ENCODE measurements at regions not wholly inside any gene's neighbourhood (a gene's known extent, or its start where the extent isn't known, plus 50 kb on each side); places are given as distances from the start of the nearest gene placed in this dataset.

DNA sequence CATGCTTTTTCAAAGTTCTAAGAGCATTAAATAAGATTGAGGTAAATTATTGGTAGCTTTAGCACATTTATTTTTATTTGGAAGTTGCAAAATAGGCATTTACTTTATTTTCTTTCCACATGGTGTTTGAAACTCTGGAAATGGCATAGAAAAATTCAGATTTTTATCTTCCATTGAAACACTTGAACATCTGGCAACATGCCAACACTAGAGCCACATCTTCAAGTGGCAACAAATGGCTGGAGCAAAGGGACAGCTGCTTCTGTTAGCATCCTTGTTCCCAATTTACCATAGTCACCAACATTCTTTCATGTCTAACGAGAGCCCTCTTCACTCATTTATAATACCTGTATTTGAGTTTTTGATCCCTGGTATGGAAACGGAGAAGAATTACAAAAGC is 539.9 kb downstream of the ZNF608 start:
- ChIA-PET POLR2A (no interaction called here), CTCF (no interaction called here)
- TF ChIP-seq, protein P1, sequence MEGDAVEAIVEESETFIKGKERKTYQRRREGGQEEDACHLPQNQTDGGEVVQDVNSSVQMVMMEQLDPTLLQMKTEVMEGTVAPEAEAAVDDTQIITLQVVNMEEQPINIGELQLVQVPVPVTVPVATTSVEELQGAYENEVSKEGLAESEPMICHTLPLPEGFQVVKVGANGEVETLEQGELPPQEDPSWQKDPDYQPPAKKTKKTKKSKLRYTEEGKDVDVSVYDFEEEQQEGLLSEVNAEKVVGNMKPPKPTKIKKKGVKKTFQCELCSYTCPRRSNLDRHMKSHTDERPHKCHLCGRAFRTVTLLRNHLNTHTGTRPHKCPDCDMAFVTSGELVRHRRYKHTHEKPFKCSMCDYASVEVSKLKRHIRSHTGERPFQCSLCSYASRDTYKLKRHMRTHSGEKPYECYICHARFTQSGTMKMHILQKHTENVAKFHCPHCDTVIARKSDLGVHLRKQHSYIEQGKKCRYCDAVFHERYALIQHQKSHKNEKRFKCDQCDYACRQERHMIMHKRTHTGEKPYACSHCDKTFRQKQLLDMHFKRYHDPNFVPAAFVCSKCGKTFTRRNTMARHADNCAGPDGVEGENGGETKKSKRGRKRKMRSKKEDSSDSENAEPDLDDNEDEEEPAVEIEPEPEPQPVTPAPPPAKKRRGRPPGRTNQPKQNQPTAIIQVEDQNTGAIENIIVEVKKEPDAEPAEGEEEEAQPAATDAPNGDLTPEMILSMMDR (IDR thresholded peaks at IDR 0.05; ENCODE audit: control extremely low read depth, extremely low read depth, low read depth, missing control alignments), result no peak
- DNase-seq (ENCODE audit: extremely low spot score), result no peak

DNA sequence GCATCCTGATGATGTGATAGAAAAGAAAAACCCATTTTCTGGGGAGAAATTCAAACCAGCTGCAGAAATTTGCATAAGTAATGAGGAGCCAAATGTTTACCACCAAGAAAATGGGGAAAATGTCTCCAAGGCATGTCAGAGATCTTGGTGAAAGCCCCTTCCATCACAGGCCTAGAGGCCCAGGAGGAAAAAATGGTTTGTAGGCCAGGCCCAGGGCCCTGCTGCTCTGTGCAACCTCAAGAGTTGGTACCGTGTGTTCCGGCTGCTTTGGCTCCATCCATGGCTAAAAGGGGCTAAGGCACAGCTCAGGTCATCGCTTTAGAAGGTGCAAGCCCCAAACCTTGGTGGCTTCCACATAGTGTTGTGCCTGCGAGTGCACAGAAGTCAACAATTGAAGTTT is 543.1 kb downstream of the ZNF608 start:
- TF ChIP-seq, protein P1 (IDR thresholded peaks at IDR 0.05; ENCODE audit: control extremely low read depth, extremely low read depth, low read depth, missing control alignments), result no peak

GRCh38 chr5:124200381-124200780 is 546.1 kb downstream of the ZNF608 start:
- no peak for DNase-seq (ENCODE audit: extremely low spot score)
- CTCF ChIA-PET, result no interaction called here
- POLR2A ChIA-PET, result no interaction called here
- TF ChIP-seq, protein P1 (IDR thresholded peaks at IDR 0.05; ENCODE audit: control extremely low read depth, extremely low read depth, low read depth, missing control alignments), result no peak

More for the DNA sequence above, 543.1 kb downstream of the ZNF608 start:
- ChIA-PET CTCF (no interaction called here), POLR2A (no interaction called here)
- DNase-seq (ENCODE audit: extremely low spot score), result no peak

DNA sequence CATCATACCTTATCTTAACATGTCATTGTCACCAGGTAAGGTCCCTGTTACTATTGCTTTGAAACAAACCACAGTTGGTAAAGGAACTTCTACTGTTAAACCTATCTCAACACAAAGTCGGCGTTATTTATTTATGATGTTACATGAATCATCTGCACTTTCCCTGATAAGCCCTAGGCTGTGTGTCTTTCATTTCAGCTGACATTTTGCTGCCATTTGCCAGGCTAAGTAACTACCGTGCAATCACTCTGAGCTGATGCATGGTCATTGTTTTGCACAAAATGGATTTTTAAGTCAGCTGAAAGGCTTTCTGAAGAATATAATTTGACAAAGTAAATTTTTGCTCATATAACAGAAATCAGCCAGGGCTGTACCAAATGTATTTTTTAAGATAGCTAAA is 546.5 kb downstream of the ZNF608 start:
- POLR2A ChIA-PET, result no interaction called here
- CTCF ChIA-PET, result no interaction called here
- TF ChIP-seq, protein P1 (IDR thresholded peaks at IDR 0.05; ENCODE audit: control extremely low read depth, extremely low read depth, low read depth, missing control alignments), result no peak
- no peak for DNase-seq (ENCODE audit: extremely low spot score)

DNA sequence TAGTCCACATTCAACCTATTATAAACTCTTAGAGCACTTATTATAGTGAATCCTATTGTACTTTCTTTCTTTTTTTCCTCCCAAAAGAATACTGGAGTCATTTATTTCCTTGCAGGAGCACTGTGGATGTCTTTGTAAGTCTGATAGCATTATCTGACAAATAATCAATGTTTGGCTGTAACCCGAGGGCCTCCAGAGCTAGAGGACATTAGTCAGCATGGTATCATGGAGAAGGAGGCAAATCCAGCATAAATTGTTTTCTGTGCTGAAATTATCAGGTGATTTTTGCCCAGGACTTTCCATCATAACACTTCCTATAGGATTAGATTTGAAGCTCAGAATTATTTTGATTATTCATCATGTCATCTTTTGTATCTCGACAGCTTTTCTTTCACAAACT is 551.0 kb downstream of the ZNF608 start:
- ChIA-PET POLR2A (no interaction called here), CTCF (interaction anchor here (1.1 kb wide), 1 partner anchor 14 kb away, joined by 3 read pairs; no protein-coding TSS in a partner anchor)
- TF ChIP-seq, protein P1 (IDR thresholded peaks at IDR 0.05; ENCODE audit: control extremely low read depth, extremely low read depth, low read depth, missing control alignments), result no peak
- no peak for DNase-seq (ENCODE audit: extremely low spot score)

GRCh38 chr5:124194282-124194681 is 552.2 kb downstream of the ZNF608 start:
- TF ChIP-seq, protein P1 (IDR thresholded peaks at IDR 0.05; ENCODE audit: control extremely low read depth, extremely low read depth, low read depth, missing control alignments), result no peak
- ChIA-PET POLR2A (no interaction called here), CTCF (interaction anchor here (0.9 kb wide), 1 partner anchor 13 kb away, joined by 3 read pairs; no protein-coding TSS in a partner anchor)

GRCh38 chr5:124193371-124193789 is 553.1 kb downstream of the ZNF608 start:
- CTCF ChIA-PET, result interaction anchor here (0.9 kb wide), 1 partner anchor 12 kb away, joined by 3 read pairs; no protein-coding TSS in a partner anchor
- TF ChIP-seq, protein P1 (IDR thresholded peaks at IDR 0.05; ENCODE audit: control extremely low read depth, extremely low read depth, low read depth, missing control alignments), result no peak
- no peak for DNase-seq (ENCODE audit: extremely low spot score)
- POLR2A ChIA-PET, result no interaction called here

More at GRCh38 chr5:124194282-124194681, 552.2 kb downstream of the ZNF608 start:
- DNase-seq (ENCODE audit: extremely low spot score), result no peak
